Activated naive CD4-positive, alpha-beta T cell treated with Interleukin-2 at 50 U/mL for 16 hours (primary cell): ENCODE measurements at regions not wholly inside any gene's neighbourhood (a gene's known extent, or its start where the extent isn't known, plus 50 kb on each side); places are given as distances from the start of the nearest gene placed in this dataset.
"Not testable (repeated sequence)": the region's sequence is repeated elsewhere in the genome, so short reads cannot be mapped to it uniquely, and the experiment has no call there.

Source experiments
- DNase-seq: peaks from one replicate; pipeline ENCODE4 v3.0.0-alpha.2; 2020

- DNase-seq = no peak
These were observed 161.7 kb upstream of the CDH5 start for GRCh38 chr16:66204756-66205155.

GRCh38 chr16:66203476-66203875 lies 163.0 kb upstream of the CDH5 start:
- no peak for DNase-seq

- no peak for DNase-seq
These were observed 167.3 kb upstream of the CDH5 start for GRCh38 chr16:66199189-66199588.

- DNase-seq = no peak
These were observed 167.8 kb upstream of the CDH5 start for GRCh38 chr16:66198641-66199040.

GRCh38 chr16:66197668-66198278 lies 168.7 kb upstream of the CDH5 start:
- no peak for DNase-seq

GRCh38 chr16:66196770-66197169 lies 169.7 kb upstream of the CDH5 start:
- no peak for DNase-seq

- no peak for DNase-seq
These were observed 171.6 kb upstream of the CDH5 start for GRCh38 chr16:66194866-66195265.

GRCh38 chr16:66193543-66194229 lies 172.8 kb upstream of the CDH5 start:
- no peak for DNase-seq

- no peak for DNase-seq
These were observed 176.1 kb upstream of the CDH5 start for GRCh38 chr16:66190411-66190810.

GRCh38 chr16:66189951-66190350 lies 176.5 kb upstream of the CDH5 start:
- no peak for DNase-seq

GRCh38 chr16:66188917-66189725 lies 177.4 kb upstream of the CDH5 start:
- no peak for DNase-seq

- DNase-seq = no peak
These were observed 180.2 kb upstream of the CDH5 start for GRCh38 chr16:66186251-66186785.

GRCh38 chr16:66182592-66182991 lies 183.9 kb upstream of the CDH5 start:
- no peak for DNase-seq

- no peak for DNase-seq
These were observed 189.8 kb upstream of the CDH5 start for GRCh38 chr16:66176731-66177130.

GRCh38 chr16:66176111-66176510 lies 190.4 kb upstream of the CDH5 start:
- DNase-seq = no peak

GRCh38 chr16:66175636-66176035 lies 190.9 kb upstream of the CDH5 start:
- DNase-seq = no peak

- no peak for DNase-seq
These were observed 191.4 kb upstream of the CDH5 start for GRCh38 chr16:66175058-66175457.

GRCh38 chr16:66173796-66174195 lies 192.7 kb upstream of the CDH5 start:
- not testable (repeated sequence) for DNase-seq

GRCh38 chr16:66173181-66173580 lies 193.3 kb upstream of the CDH5 start:
- not testable (repeated sequence) for DNase-seq

GRCh38 chr16:66172463-66172862 lies 194.0 kb upstream of the CDH5 start:
- no peak for DNase-seq

GRCh38 chr16:66171578-66171977 lies 194.9 kb upstream of the CDH5 start:
- DNase-seq = no peak

GRCh38 chr16:66170989-66171388 lies 195.5 kb upstream of the CDH5 start:
- DNase-seq = no peak

GRCh38 chr16:66169817-66170216 lies 196.7 kb upstream of the CDH5 start:
- no peak for DNase-seq

GRCh38 chr16:66168777-66169176 lies 197.7 kb upstream of the CDH5 start:
- no peak for DNase-seq
